ENCODE measurements at regions not wholly inside any gene's neighbourhood (a gene's known extent, or its start where the extent isn't known, plus 50 kb on each side); places are given as distances from the start of the nearest gene placed in this dataset.

GRCh38 chr9:22286661-22287060, 160.0 kb upstream of the DMRTA1 start:
- DNase-seq (ENCODE audit: low spot score), result no peak

- DNase-seq (ENCODE audit: low spot score), result no peak
These were observed 158.0 kb upstream of the DMRTA1 start for GRCh38 chr9:22288661-22289060.

- DNase-seq (ENCODE audit: low spot score), result peak; percentile 7
These were observed 139.5 kb upstream of the DMRTA1 start for GRCh38 chr9:22307013-22307711.

- DNase-seq (ENCODE audit: low spot score), result no peak
These were observed 138.4 kb upstream of the DMRTA1 start for GRCh38 chr9:22308177-22308576.

- DNase-seq (ENCODE audit: low spot score), result no peak
These were observed 130.0 kb upstream of the DMRTA1 start for GRCh38 chr9:22316645-22317044.

GRCh38 chr9:22331533-22331932, 115.1 kb upstream of the DMRTA1 start:
- no peak for DNase-seq (ENCODE audit: low spot score)

GRCh38 chr9:22332202-22332601, 114.4 kb upstream of the DMRTA1 start:
- DNase-seq (ENCODE audit: low spot score), result no peak

GRCh38 chr9:22337261-22337660, 109.4 kb upstream of the DMRTA1 start:
- no peak for DNase-seq (ENCODE audit: low spot score)

- no peak for DNase-seq (ENCODE audit: low spot score)
These were observed 104.0 kb upstream of the DMRTA1 start for GRCh38 chr9:22342491-22343217.

- no peak for DNase-seq (ENCODE audit: low spot score)
These were observed 103.4 kb upstream of the DMRTA1 start for GRCh38 chr9:22343218-22343611.

GRCh38 chr9:22354699-22355384, 91.8 kb upstream of the DMRTA1 start:
- no peak for DNase-seq (ENCODE audit: low spot score)

- no peak for DNase-seq (ENCODE audit: low spot score)
These were observed 89.6 kb upstream of the DMRTA1 start for GRCh38 chr9:22356985-22357384.

GRCh38 chr9:22363421-22363887, 83.2 kb upstream of the DMRTA1 start:
- no peak for DNase-seq (ENCODE audit: low spot score)

- no peak for DNase-seq (ENCODE audit: low spot score)
These were observed 73.0 kb upstream of the DMRTA1 start for GRCh38 chr9:22373636-22374035.

GRCh38 chr9:22374051-22374450, 72.6 kb upstream of the DMRTA1 start:
- no peak for DNase-seq (ENCODE audit: low spot score)

- no peak for DNase-seq (ENCODE audit: low spot score)
These were observed 67.4 kb upstream of the DMRTA1 start for GRCh38 chr9:22379272-22379671.

GRCh38 chr9:22381170-22381569, 65.5 kb upstream of the DMRTA1 start:
- no peak for DNase-seq (ENCODE audit: low spot score)

GRCh38 chr9:22382331-22382730, 64.3 kb upstream of the DMRTA1 start:
- no peak for DNase-seq (ENCODE audit: low spot score)

GRCh38 chr9:22383718-22384117, 62.9 kb upstream of the DMRTA1 start:
- no peak for DNase-seq (ENCODE audit: low spot score)

- DNase-seq (ENCODE audit: low spot score), result no peak
These were observed 57.4 kb upstream of the DMRTA1 start for GRCh38 chr9:22389271-22389670.

GRCh38 chr9:22392523-22392922, 54.1 kb upstream of the DMRTA1 start:
- DNase-seq (ENCODE audit: low spot score), result no peak

- no peak for DNase-seq (ENCODE audit: low spot score)
These were observed 50.9 kb upstream of the DMRTA1 start for GRCh38 chr9:22395687-22396141.

All from putamen (tissue), 1 donor.